HG03103 (cell line): ENCODE measurements at regions not wholly inside any gene's neighbourhood (a gene's known extent, or its start where the extent isn't known, plus 50 kb on each side); places are given as distances from the start of the nearest gene placed in this dataset.
"Not testable (repeated sequence)": the region's sequence is repeated elsewhere in the genome, so short reads cannot be mapped to it uniquely, and the experiment has no call there.

Source experiments
- ATAC-seq: cut with Tn5 transposase; IDR thresholded peaks from one replicate; pipeline ENCODE4 v1.9.1; 2021; ENCODE audit warnings: low read depth; ENCODE audit not compliant: unreplicated experiment

- no peak for ATAC-seq
These were observed 1594.2 kb upstream of the PRMT6 start for GRCh38 chr1:105462308-105462707.

GRCh38 chr1:105467549-105467948 lies 1588.9 kb upstream of the PRMT6 start:
- no peak for ATAC-seq

GRCh38 chr1:105470541-105470940 lies 1585.9 kb upstream of the PRMT6 start:
- ATAC-seq = not testable (repeated sequence)

GRCh38 chr1:105483436-105483835 lies 1573.0 kb upstream of the PRMT6 start:
- no peak for ATAC-seq

- no peak for ATAC-seq
These were observed 1571.3 kb upstream of the PRMT6 start for GRCh38 chr1:105485207-105485606.

GRCh38 chr1:105492921-105493320 lies 1563.6 kb upstream of the PRMT6 start:
- ATAC-seq = no peak

- ATAC-seq = no peak
These were observed 1540.4 kb upstream of the PRMT6 start for GRCh38 chr1:105516068-105516467.

GRCh38 chr1:105533996-105534395 lies 1522.5 kb upstream of the PRMT6 start:
- ATAC-seq = no peak

GRCh38 chr1:105544475-105544874 lies 1512.0 kb upstream of the PRMT6 start:
- no peak for ATAC-seq

- ATAC-seq = no peak
These were observed 1500.2 kb upstream of the PRMT6 start for GRCh38 chr1:105556266-105556665.

- no peak for ATAC-seq
These were observed 1498.5 kb upstream of the PRMT6 start for GRCh38 chr1:105558023-105558422.

GRCh38 chr1:105565006-105565405 lies 1491.5 kb upstream of the PRMT6 start:
- ATAC-seq = no peak

GRCh38 chr1:105585791-105586190 lies 1470.7 kb upstream of the PRMT6 start:
- ATAC-seq = no peak

- no peak for ATAC-seq
These were observed 1464.8 kb upstream of the PRMT6 start for GRCh38 chr1:105591681-105592080.

- no peak for ATAC-seq
These were observed 1447.8 kb upstream of the PRMT6 start for GRCh38 chr1:105608713-105609112.

GRCh38 chr1:105626276-105626987 lies 1430.0 kb upstream of the PRMT6 start:
- no peak for ATAC-seq

- ATAC-seq = not testable (repeated sequence)
These were observed 1425.2 kb upstream of the PRMT6 start for GRCh38 chr1:105631153-105631744.

- ATAC-seq = no peak
These were observed 1423.9 kb upstream of the PRMT6 start for GRCh38 chr1:105632342-105633196.

- ATAC-seq = peak; percentile 64
These were observed 1420.4 kb upstream of the PRMT6 start for GRCh38 chr1:105636052-105636451.

- ATAC-seq = no peak
These were observed 1415.1 kb upstream of the PRMT6 start for GRCh38 chr1:105641407-105641806.

GRCh38 chr1:105652109-105652508 lies 1404.4 kb upstream of the PRMT6 start:
- no peak for ATAC-seq
